Adrenal gland (tissue), 5 donors: ENCODE measurements at regions not wholly inside any gene's neighbourhood (a gene's known extent, or its start where the extent isn't known, plus 50 kb on each side); places are given as distances from the start of the nearest gene placed in this dataset.

Source experiments
- POLR2A ChIP-seq, 2 donors: fragments of 450-650 bp; IDR thresholded peaks; one replicate each; pipeline ENCODE4 v1.6.1; 2017; ENCODE audit warnings: antibody characterized with exemption in 2 of 2, mild to moderate bottlenecking in 2 of 2, moderate library complexity in 1 of 2
- TF ChIP-seq, protein P1 (sequence below), 6 experiments: fragments of 450-650 bp in 4 of 6; fragments of 200-600 bp in 2 of 6; sonication (generic) in 1 of 6; IDR thresholded peaks; 1 replicate in 5 of 6; 2 replicates in 1 of 6; pipeline versions ENCODE4 v1.5.1 to v1.8.0; 2016 to 2021; ENCODE audit warnings: antibody characterized with exemption in 6 of 6, mild to moderate bottlenecking in 2 of 6, moderate library complexity in 1 of 6
- donor health status: DM: no; HTN: no; CAD: no.

GRCh38 chr10:29069941-29070340 lies 218.9 kb upstream of the LYZL1 start:
- TF ChIP-seq, protein P1, sequence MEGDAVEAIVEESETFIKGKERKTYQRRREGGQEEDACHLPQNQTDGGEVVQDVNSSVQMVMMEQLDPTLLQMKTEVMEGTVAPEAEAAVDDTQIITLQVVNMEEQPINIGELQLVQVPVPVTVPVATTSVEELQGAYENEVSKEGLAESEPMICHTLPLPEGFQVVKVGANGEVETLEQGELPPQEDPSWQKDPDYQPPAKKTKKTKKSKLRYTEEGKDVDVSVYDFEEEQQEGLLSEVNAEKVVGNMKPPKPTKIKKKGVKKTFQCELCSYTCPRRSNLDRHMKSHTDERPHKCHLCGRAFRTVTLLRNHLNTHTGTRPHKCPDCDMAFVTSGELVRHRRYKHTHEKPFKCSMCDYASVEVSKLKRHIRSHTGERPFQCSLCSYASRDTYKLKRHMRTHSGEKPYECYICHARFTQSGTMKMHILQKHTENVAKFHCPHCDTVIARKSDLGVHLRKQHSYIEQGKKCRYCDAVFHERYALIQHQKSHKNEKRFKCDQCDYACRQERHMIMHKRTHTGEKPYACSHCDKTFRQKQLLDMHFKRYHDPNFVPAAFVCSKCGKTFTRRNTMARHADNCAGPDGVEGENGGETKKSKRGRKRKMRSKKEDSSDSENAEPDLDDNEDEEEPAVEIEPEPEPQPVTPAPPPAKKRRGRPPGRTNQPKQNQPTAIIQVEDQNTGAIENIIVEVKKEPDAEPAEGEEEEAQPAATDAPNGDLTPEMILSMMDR (IDR thresholded peaks at IDR 0.05) = no peak
- no peak for TF ChIP-seq POLR2A (IDR thresholded peaks at IDR 0.05)
